ENCODE measurements at regions not wholly inside any gene's neighbourhood (a gene's known extent, or its start where the extent isn't known, plus 50 kb on each side); places are given as distances from the start of the nearest gene placed in this dataset.

DNA sequence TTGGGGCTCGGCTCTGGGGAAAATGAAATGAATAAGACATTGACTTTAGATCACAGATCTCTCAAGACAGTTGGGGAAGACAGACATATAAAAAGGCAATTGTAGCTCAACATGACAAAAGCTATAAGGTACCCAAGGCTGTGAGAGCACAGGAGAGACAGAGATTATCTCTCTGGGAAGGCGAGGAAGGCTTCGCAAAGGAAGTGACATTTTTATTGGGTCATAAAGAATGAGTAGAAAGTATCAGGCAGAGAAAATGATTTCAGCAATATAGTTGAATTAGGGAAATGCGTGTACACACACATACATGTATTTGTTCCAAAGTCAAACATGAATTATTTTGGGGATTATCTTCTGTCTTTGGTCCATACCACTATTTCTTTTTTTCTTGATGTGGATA is 381.8 kb upstream of the ADAMTSL1 start:
- Histone ChIP-seq H3K4me3 (no peak overlapping the region), H3K27ac (no peak overlapping the region), H3K27me3 (no peaks in the 10 kb centered on the region), H3K4me1 (no peaks in the 10 kb centered on the region), H3K9me3 (no peaks in the 10 kb centered on the region), H3K36me3 (no peaks in the 10 kb centered on the region)
- TF ChIP-seq, protein P1, sequence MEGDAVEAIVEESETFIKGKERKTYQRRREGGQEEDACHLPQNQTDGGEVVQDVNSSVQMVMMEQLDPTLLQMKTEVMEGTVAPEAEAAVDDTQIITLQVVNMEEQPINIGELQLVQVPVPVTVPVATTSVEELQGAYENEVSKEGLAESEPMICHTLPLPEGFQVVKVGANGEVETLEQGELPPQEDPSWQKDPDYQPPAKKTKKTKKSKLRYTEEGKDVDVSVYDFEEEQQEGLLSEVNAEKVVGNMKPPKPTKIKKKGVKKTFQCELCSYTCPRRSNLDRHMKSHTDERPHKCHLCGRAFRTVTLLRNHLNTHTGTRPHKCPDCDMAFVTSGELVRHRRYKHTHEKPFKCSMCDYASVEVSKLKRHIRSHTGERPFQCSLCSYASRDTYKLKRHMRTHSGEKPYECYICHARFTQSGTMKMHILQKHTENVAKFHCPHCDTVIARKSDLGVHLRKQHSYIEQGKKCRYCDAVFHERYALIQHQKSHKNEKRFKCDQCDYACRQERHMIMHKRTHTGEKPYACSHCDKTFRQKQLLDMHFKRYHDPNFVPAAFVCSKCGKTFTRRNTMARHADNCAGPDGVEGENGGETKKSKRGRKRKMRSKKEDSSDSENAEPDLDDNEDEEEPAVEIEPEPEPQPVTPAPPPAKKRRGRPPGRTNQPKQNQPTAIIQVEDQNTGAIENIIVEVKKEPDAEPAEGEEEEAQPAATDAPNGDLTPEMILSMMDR (IDR thresholded peaks at IDR 0.05): no peak
- TF ChIP-seq POLR2AphosphoS5 (IDR thresholded peaks at IDR 0.05) (no peak), POLR2A (IDR thresholded peaks at IDR 0.05) (no peak)
- no peak for DNase-seq (ENCODE audit: low spot score in 2 of 2)
- intact Hi-C loops (cut with DNase I; ENCODE audit: low total_unique reads): no loop called here

DNA sequence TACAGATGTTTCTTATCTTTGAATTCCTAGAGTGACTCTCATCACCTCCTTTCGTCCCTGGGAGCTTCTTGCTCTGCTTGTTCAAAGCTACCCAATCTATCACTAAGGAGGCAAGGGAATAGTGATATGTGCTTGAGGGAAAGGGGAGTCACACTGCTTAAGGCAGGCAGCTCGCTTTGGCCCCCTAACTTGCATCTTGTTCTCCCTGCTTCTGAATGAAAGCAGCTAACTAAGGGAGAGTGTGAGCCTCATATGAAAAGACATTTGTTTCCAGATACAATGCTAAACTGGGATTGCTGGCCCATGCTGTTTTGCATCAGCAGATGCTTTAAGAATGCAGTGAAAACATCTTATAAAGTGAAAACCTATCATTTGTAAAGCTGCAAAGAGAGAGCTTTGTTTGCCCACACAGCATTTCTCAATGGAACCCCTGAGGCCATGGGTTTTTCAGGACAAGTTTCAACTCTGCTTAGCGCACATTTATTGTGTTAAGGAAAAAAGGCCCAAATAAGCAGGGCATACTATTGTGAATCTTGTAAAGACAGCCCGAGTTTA is 367.9 kb upstream of the ADAMTSL1 start:
- Histone ChIP-seq H3K27ac (no peak overlapping the region), H3K4me1 (no peaks in the 10 kb centered on the region), H3K27me3 (no peaks in the 10 kb centered on the region), H3K36me3 (no peaks in the 10 kb centered on the region), H3K4me3 (no peak overlapping the region), H3K9me3 (no peaks in the 10 kb centered on the region)
- no peak for TF ChIP-seq POLR2AphosphoS5 (IDR thresholded peaks at IDR 0.05)
- TF ChIP-seq, protein P1 (IDR thresholded peaks at IDR 0.05): no peak
- TF ChIP-seq POLR2A (IDR thresholded peaks at IDR 0.05): no peak
- no peak for DNase-seq (ENCODE audit: low spot score in 2 of 2)
- intact Hi-C loops (cut with DNase I; ENCODE audit: low total_unique reads): no loop called here

DNA sequence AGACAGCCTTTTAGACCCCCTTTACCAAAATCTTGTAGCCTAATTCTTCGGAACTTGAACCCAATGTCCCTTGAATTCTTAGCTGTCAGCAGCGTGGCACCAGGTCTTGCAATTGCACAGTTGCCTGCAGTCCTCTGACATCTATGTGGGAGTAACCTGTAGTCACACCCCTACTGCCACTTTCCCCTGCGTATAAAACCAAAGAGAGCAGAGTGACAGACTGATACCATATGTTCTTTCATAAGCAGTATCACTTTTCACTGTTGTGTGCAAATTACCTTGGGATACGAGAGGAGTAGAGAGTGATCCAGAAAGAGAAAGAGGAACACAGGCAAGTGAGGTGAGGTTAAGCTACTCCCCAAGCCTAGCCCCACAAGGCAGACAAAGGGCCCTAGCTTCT is 364.3 kb upstream of the ADAMTSL1 start:
- H3K36me3 ChIP-seq: no peaks in the 10 kb centered on the region
- H3K9me3 ChIP-seq: no peaks in the 10 kb centered on the region
- H3K27ac ChIP-seq: no peak overlapping the region
- H3K27me3 ChIP-seq: no peaks in the 10 kb centered on the region
- DNase-seq (ENCODE audit: low spot score in 2 of 2): no peak
- no peaks in the 10 kb centered on the region for H3K4me1 ChIP-seq
- H3K4me3 ChIP-seq: no peak overlapping the region
- TF ChIP-seq, protein P1 (IDR thresholded peaks at IDR 0.05): no peak
- TF ChIP-seq POLR2A (IDR thresholded peaks at IDR 0.05) (no peak), POLR2AphosphoS5 (IDR thresholded peaks at IDR 0.05) (no peak)
- intact Hi-C loops (cut with DNase I; ENCODE audit: low total_unique reads): no loop called here

DNA sequence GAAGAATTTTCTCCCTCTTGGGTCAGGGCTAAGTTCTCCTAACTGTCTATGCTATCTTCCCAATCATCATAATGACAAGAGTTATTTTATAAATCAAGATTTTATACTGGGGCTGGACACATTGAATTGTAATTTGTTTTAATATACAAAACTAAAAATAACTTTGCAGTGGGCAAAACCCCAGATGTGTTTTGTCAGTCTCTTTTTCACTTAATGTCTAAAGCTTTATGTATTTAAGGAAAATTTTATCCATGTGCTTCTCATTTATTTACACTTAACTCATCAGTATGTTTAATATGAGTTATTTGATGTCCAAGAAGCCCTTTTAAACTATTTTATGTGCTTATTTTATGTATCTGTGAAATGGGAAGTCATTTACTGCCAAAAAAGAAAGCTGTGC is 362.8 kb upstream of the ADAMTSL1 start:
- Histone ChIP-seq H3K4me3 (no peak overlapping the region), H3K9me3 (no peaks in the 10 kb centered on the region), H3K27me3 (no peaks in the 10 kb centered on the region), H3K4me1 (no peaks in the 10 kb centered on the region), H3K36me3 (no peaks in the 10 kb centered on the region), H3K27ac (no peak overlapping the region)
- DNase-seq (ENCODE audit: low spot score in 2 of 2): no peak
- intact Hi-C loops (cut with DNase I; ENCODE audit: low total_unique reads): no loop called here
- no peak for TF ChIP-seq POLR2AphosphoS5 (IDR thresholded peaks at IDR 0.05)
- TF ChIP-seq, protein P1 (IDR thresholded peaks at IDR 0.05): no peak
- no peak for TF ChIP-seq POLR2A (IDR thresholded peaks at IDR 0.05)

DNA sequence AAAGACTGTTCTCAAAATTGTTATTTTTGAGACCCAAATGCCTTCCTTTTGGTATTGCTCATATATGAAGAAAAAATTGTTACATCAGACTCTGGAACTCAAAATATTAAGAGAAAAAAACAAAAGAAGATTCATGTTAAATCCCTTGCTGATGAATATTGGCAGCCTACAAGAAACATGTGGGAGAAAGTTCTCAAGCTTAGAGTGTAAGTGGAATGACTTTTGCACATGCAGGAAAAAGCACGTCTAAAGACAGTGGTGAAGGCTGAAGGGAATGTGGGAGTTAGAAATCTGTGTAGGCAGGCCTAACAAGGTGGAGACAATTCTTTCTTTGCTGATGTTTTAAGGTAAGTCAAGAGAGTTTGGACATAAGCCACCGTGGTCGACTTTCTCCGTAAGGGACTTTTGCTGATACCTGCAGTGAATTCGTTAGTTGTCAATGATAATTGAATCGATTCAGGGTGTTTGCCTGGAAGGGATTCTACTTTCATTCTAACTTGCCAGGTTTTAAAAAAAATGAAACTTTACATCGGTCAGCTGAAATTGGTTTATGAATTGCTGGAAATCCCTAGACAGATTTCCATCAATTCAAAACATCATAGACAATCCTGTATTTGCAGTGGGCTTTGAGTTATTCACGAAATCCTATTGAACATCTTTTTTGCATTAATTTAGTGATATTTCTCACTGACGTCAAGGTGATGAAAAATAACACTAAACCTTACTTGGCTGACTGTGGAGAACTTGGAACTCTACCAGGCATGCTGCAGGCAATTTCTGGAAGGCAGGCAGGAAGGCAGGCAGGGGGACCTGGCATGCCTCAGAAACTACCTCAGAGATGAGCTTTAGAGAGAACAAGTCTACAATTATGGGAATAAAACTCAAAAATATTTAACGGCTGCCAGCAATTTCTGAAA is 359.1 kb upstream of the ADAMTSL1 start:
- Histone ChIP-seq H3K9me3 (no peaks in the 10 kb centered on the region), H3K27me3 (no peaks in the 10 kb centered on the region), H3K36me3 (no peaks in the 10 kb centered on the region), H3K27ac (no peak overlapping the region), H3K4me3 (peak overlapping the region in 1 of 3 donors; percentile 2), H3K4me1 (no peaks in the 10 kb centered on the region)
- DNase-seq (ENCODE audit: low spot score in 2 of 2): no peak
- intact Hi-C loops (cut with DNase I; ENCODE audit: low total_unique reads): no loop called here
- TF ChIP-seq POLR2A (IDR thresholded peaks at IDR 0.05) (no peak), POLR2AphosphoS5 (IDR thresholded peaks at IDR 0.05) (no peak)
- TF ChIP-seq, protein P1 (IDR thresholded peaks at IDR 0.05): no peak
